Neural cell (in vitro differentiated cells): ENCODE measurements at regions not wholly inside any gene's neighbourhood (a gene's known extent, or its start where the extent isn't known, plus 50 kb on each side); places are given as distances from the start of the nearest gene placed in this dataset.

Source experiments
- H2AFZ ChIP-seq: fragments of 200-600, 300-800 bp; sonication (generic), shearing (Covaris generic); 2 replicates; pipeline ENCODE4 v1.6.0; 2014; ENCODE audit warnings: low read depth, mild to moderate bottlenecking, antibody characterized with exemption, low read length, moderate library complexity
- H3F3A ChIP-seq: fragments of 200-600 bp; shearing (Covaris generic); 2 replicates; pipeline ENCODE4 v1.6.1; 2016; ENCODE audit warnings: mild to moderate bottlenecking, moderate library complexity, mixed read lengths, antibody characterized with exemption, low read length; ENCODE audit not compliant: insufficient read depth, poor library complexity, severe bottlenecking
- H3K27ac ChIP-seq: fragments of 200-600, 300-800 bp; sonication (generic), shearing (Covaris generic); 2 replicates; pipeline ENCODE4 v1.5.1; 2014; ENCODE audit warnings: mild to moderate bottlenecking, low read length, moderate library complexity
- H3K27me3 ChIP-seq: fragments of 300-800, 200-600 bp; sonication (generic), shearing (Covaris generic); 2 replicates; pipeline ENCODE4 v1.6.0; 2014; ENCODE audit warnings: mild to moderate bottlenecking, low read depth, low read length, moderate library complexity; ENCODE audit not compliant: insufficient read depth
- H3K36me3 ChIP-seq: fragments of 300-800, 200-600 bp; sonication (generic), shearing (Covaris generic); 2 replicates; pipeline ENCODE4 v1.5.1; 2014; ENCODE audit warnings: mild to moderate bottlenecking, antibody characterized with exemption, low read length, moderate library complexity; ENCODE audit not compliant: insufficient read depth
- H3K4me2 ChIP-seq: fragments of 300-800, 200-600 bp; sonication (generic), shearing (Covaris generic); 2 replicates; pipeline ENCODE4 v1.6.0; 2014; ENCODE audit warnings: mild to moderate bottlenecking, low read length
- H3K4me3 ChIP-seq: fragments of 300-800, 200-600 bp; sonication (generic), shearing (Covaris generic); 2 replicates; pipeline ENCODE4 v1.5.1; 2014; ENCODE audit warnings: mild to moderate bottlenecking, low read length, moderate library complexity
- H3K79me2 ChIP-seq: fragments of 200-600 bp; shearing (Covaris generic); replicated peaks from 2 replicates; pipeline ENCODE4 v1.6.0; 2014; ENCODE audit warnings: mild to moderate bottlenecking, low read length, moderate library complexity; ENCODE audit not compliant: insufficient read depth
- H3K9ac ChIP-seq: fragments of 300-800, 200-600 bp; sonication (generic), shearing (Covaris generic); 2 replicates; pipeline ENCODE4 v1.6.1; 2016; ENCODE audit warnings: mild to moderate bottlenecking, low read length, mixed read lengths
- H3K9me2 ChIP-seq: fragments of 200-600 bp; shearing (Covaris generic); 2 replicates; pipeline ENCODE4 v1.6.1; 2016; ENCODE audit warnings: mild to moderate bottlenecking, low read length, mixed read lengths; ENCODE audit not compliant: insufficient read depth
- H3K9me3 ChIP-seq: fragments of 200-600, 300-800 bp; sonication (generic), shearing (Covaris generic); 2 replicates; pipeline ENCODE4 v1.6.1; 2016; ENCODE audit warnings: mild to moderate bottlenecking, mixed run types, low read length, moderate library complexity, mixed read lengths
- H4K20me1 ChIP-seq: fragments of 200-600 bp; shearing (Covaris generic); 2 replicates; pipeline ENCODE4 v1.6.1; 2016; ENCODE audit warnings: mild to moderate bottlenecking, mixed run types; ENCODE audit not compliant: insufficient read depth
- EP300 ChIP-seq: fragments of 450-650 bp; conservative IDR thresholded peaks from 2 replicates; pipeline ENCODE4 v1.6.1; 2014; ENCODE audit warnings: antibody characterized with exemption, mild to moderate bottlenecking, moderate library complexity; ENCODE audit not compliant: poor library complexity, severe bottlenecking
- EZH2 ChIP-seq: fragments of 200-600, 300-800 bp; shearing (Covaris generic), sonication (generic); IDR thresholded peaks from 2 replicates; pipeline ENCODE4 v1.6.1; 2014; ENCODE audit warnings: antibody characterized with exemption, low read length, borderline replicate concordance, mild to moderate bottlenecking; ENCODE audit not compliant: insufficient read depth, poor library complexity, severe bottlenecking
- MXI1 ChIP-seq: fragments of 450-650 bp; conservative IDR thresholded peaks from 2 replicates; pipeline ENCODE4 v1.6.1; 2014; ENCODE audit warnings: antibody characterized with exemption, mild to moderate bottlenecking; ENCODE audit not compliant: poor library complexity, severe bottlenecking
- POLR2AphosphoS5 ChIP-seq: IDR thresholded peaks from 2 replicates; pipeline ENCODE4 v1.6.1; 2012
- RAD21 ChIP-seq: fragments of 450-650 bp; conservative IDR thresholded peaks from 2 replicates; pipeline ENCODE4 v1.6.1; 2014; ENCODE audit warnings: antibody characterized with exemption, mild to moderate bottlenecking, moderate library complexity
- SMC3 ChIP-seq: fragments of 450-650 bp; conservative IDR thresholded peaks from 2 replicates; pipeline ENCODE4 v1.6.1; 2014; ENCODE audit warnings: antibody characterized with exemption, mild to moderate bottlenecking, moderate library complexity; ENCODE audit not compliant: poor library complexity
- TAF1 ChIP-seq: IDR thresholded peaks from 2 replicates; pipeline ENCODE4 v1.6.1; 2012; ENCODE audit warnings: low read depth
- TF ChIP-seq, protein P1 (sequence below): fragments of 450-650 bp; IDR thresholded peaks from 2 replicates; pipeline ENCODE4 v1.5.1; 2014; ENCODE audit warnings: antibody characterized with exemption, mild to moderate bottlenecking, moderate library complexity; ENCODE audit not compliant: poor library complexity, severe bottlenecking
- TF ChIP-seq, protein P2 (sequence below): IDR thresholded peaks from 2 replicates; pipeline ENCODE4 v1.6.1; 2012; ENCODE audit warnings: borderline replicate concordance

DNA sequence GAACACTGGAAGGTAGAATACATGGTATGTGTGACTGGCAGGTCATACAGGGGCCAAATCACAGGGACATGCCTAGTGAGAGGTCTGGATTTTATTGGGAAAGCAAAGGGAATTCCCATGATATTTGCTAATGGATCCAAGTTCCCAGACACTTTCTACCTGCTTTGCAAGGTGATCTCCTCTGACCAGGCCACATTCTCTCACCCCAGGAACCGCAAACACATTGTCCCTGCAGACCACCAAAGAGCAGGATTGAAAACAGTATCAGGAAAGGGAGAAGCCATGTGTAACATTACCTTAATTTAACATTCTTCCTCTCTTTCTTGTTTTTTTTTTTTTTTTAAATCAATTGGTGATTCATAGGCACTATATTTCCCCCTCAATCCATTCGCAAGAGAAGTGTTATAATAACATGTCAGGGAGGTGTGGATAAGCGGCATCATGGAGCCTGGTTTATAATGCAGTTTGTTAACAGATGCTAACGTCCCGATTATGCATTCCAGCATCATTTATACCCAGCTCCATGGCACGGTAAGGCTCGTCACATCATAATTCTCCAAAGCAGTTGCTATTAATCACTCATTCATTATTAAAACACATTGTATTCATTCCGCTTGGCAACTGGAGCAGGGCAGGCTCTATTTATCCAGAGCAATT lies 155.1 kb upstream of the CCL2 start:
- H3K9ac ChIP-seq: no peak overlapping the region

GRCh38 chr17:34107019-34107418 lies 148.1 kb upstream of the CCL2 start:
- H3F3A ChIP-seq: no peaks in the 10 kb centered on the region
- TF ChIP-seq EZH2 (no peak), RAD21 (no peak), MXI1 (no peak), EP300 (no peak), TAF1 (no peak), SMC3 (no peak), POLR2AphosphoS5 (no peak)
- TF ChIP-seq, protein P1, sequence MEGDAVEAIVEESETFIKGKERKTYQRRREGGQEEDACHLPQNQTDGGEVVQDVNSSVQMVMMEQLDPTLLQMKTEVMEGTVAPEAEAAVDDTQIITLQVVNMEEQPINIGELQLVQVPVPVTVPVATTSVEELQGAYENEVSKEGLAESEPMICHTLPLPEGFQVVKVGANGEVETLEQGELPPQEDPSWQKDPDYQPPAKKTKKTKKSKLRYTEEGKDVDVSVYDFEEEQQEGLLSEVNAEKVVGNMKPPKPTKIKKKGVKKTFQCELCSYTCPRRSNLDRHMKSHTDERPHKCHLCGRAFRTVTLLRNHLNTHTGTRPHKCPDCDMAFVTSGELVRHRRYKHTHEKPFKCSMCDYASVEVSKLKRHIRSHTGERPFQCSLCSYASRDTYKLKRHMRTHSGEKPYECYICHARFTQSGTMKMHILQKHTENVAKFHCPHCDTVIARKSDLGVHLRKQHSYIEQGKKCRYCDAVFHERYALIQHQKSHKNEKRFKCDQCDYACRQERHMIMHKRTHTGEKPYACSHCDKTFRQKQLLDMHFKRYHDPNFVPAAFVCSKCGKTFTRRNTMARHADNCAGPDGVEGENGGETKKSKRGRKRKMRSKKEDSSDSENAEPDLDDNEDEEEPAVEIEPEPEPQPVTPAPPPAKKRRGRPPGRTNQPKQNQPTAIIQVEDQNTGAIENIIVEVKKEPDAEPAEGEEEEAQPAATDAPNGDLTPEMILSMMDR: no peak
- TF ChIP-seq, protein P2, sequence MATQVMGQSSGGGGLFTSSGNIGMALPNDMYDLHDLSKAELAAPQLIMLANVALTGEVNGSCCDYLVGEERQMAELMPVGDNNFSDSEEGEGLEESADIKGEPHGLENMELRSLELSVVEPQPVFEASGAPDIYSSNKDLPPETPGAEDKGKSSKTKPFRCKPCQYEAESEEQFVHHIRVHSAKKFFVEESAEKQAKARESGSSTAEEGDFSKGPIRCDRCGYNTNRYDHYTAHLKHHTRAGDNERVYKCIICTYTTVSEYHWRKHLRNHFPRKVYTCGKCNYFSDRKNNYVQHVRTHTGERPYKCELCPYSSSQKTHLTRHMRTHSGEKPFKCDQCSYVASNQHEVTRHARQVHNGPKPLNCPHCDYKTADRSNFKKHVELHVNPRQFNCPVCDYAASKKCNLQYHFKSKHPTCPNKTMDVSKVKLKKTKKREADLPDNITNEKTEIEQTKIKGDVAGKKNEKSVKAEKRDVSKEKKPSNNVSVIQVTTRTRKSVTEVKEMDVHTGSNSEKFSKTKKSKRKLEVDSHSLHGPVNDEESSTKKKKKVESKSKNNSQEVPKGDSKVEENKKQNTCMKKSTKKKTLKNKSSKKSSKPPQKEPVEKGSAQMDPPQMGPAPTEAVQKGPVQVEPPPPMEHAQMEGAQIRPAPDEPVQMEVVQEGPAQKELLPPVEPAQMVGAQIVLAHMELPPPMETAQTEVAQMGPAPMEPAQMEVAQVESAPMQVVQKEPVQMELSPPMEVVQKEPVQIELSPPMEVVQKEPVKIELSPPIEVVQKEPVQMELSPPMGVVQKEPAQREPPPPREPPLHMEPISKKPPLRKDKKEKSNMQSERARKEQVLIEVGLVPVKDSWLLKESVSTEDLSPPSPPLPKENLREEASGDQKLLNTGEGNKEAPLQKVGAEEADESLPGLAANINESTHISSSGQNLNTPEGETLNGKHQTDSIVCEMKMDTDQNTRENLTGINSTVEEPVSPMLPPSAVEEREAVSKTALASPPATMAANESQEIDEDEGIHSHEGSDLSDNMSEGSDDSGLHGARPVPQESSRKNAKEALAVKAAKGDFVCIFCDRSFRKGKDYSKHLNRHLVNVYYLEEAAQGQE: no peak
- no peaks in the 10 kb centered on the region for H4K20me1 ChIP-seq
- H2AFZ ChIP-seq: no peak overlapping the region
- no peak overlapping the region for H3K4me3 ChIP-seq
- no peak overlapping the region for H3K9ac ChIP-seq
- H3K36me3 ChIP-seq: no peaks in the 10 kb centered on the region
- H3K9me3 ChIP-seq: no peaks in the 10 kb centered on the region
- H3K27ac ChIP-seq: no peak overlapping the region
- no peak overlapping the region for H3K4me2 ChIP-seq
- H3K9me2 ChIP-seq: no peaks in the 10 kb centered on the region
- no peaks in the 10 kb centered on the region for H3K27me3 ChIP-seq
- no peaks in the 10 kb centered on the region for H3K79me2 ChIP-seq

More for the DNA sequence above, 155.1 kb upstream of the CCL2 start:
- Histone ChIP-seq H3K9me2 (no peaks in the 10 kb centered on the region), H3K4me2 (no peak overlapping the region), H3F3A (no peaks in the 10 kb centered on the region), H3K36me3 (no peaks in the 10 kb centered on the region), H3K4me3 (no peak overlapping the region), H4K20me1 (no peaks in the 10 kb centered on the region), H3K9me3 (no peaks in the 10 kb centered on the region), H3K27me3 (no peaks in the 10 kb centered on the region), H2AFZ (no peak overlapping the region), H3K79me2 (no peaks in the 10 kb centered on the region), H3K27ac (no peak overlapping the region)
- TF ChIP-seq SMC3: no peak
- TF ChIP-seq, protein P1: no peak
- TF ChIP-seq EP300: no peak
- no peak for TF ChIP-seq RAD21
- no peak for TF ChIP-seq EZH2
- TF ChIP-seq, protein P2: no peak
- TF ChIP-seq MXI1: no peak
- TF ChIP-seq POLR2AphosphoS5: no peak
- TF ChIP-seq TAF1: no peak
